IPS DF 4.7 (cell line): ENCODE measurements at regions not wholly inside any gene's neighbourhood (a gene's known extent, or its start where the extent isn't known, plus 50 kb on each side); places are given as distances from the start of the nearest gene placed in this dataset.
"Not testable (repeated sequence)": the region's sequence is repeated elsewhere in the genome, so short reads cannot be mapped to it uniquely, and the experiment has no call there.

Experiments
- DNase-seq: peaks from one replicate; pipeline ENCODE4 v3.0.0-alpha.2; 2013; ENCODE audit warnings: low spot score; ENCODE audit errors: extremely low read depth

- DNase-seq: no peak
Observed at GRCh38 chr10:121365566-121365965, 232.7 kb downstream of the FGFR2 start.

GRCh38 chr10:121368347-121369025, 229.8 kb downstream of the FGFR2 start:
- DNase-seq: no peak

DNA sequence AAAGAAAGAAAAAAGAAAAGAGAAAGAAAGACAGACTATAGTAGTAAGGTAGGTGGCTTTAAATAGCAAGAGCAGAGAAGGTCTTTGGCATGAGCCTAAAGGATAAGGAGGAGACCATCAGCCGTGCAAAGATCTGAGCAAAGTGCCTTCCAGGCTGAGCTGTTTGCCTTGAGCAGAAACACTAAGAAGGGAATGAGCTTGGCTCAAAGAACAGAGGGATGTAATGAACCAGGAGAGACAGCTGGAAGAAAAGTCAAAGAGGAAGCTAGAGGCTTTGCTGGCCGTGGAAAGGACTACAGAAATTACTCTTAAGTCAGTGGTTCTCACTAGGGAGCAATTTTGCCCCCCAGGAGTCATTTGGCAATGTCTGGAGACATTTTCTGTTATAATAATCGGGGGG, 228.6 kb downstream of the FGFR2 start:
- no peak for DNase-seq

GRCh38 chr10:121371836-121372235, 226.4 kb downstream of the FGFR2 start:
- no peak for DNase-seq

GRCh38 chr10:121373411-121373810, 224.8 kb downstream of the FGFR2 start:
- no peak for DNase-seq

- no peak for DNase-seq
Observed at GRCh38 chr10:121374121-121374520, 224.1 kb downstream of the FGFR2 start.

DNA sequence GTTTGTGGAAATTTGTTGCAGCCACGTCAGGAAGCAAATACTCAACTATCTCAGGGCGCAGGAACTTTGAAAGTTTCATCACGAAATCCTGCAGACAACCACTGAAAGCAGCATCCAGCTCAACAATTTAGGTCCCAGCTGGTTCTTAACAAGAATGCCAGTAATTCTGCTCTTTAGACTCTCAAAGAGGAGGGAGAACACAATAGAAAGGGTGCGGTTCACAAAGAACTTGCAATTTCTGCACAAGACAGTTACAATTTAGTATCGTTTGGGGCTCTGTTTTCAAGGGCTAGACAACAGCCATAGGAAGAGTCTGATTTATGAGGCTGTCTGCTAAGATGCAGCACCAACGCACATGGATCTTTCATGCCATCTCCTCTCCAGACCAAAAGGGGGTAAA, 223.1 kb downstream of the FGFR2 start:
- DNase-seq: no peak

DNA sequence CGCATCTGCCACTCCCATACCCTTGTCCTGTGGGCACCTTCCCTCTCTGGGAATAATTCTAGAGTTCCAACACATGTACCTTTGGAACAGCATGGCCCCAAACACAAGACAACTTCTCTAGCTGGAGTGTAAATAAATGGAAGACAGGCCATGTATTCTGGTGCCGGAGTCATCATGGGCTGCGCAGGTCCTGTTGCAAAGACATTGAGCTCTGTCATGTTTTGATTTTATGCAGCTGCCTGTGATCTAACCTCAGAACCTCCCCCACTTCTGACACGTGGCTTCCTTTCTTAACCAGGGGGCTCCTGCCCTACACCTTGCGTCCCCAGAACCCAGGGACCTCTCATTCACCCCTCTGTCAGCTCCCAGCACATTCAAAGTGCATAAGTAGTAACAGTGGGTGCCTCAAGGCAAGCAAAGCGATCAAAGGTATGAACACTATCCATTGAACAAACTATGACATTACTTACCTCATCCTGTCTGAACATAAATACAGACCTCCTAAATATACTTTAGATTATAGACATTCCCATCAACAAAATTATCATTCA, 219.9 kb downstream of the FGFR2 start:
- DNase-seq: no peak

DNA sequence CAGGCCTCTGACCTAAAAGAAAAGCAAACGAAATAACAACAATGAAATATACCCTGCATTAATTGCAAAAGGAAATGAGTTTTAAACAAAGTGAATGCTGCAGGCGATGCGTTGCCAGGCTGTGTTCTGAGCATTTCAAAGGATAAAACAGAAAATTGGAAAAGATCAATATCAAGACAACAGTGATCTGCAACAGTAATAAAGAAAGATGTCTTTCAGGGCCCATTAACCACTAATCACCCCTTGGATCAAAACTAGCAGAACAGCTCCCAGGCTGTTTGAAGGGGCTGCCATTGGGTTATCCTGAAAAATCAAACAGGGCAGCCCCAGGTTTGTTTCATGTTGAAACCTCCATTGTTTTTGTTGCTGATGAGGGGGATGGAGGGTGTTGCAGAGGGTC, 219.2 kb downstream of the FGFR2 start:
- no peak for DNase-seq

DNA sequence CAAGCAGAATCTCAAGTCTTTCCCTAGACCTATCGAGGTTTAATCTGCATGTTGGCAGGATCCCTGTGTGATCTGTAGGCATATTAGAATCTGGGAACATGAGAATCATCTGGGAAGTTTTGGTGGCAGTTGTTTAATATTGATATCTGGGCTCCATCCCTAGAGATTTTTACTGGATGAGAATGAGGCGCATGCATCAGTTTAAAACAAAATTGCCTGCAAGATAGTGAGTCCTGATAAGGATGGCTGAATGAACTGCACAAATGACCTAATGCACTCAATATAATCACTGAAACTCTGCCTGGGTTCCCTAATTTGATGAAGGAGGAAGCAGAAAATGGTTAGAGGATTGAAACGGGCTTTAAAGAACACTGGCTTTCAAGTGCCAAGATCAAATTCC, 218.0 kb downstream of the FGFR2 start:
- DNase-seq: no peak

DNA sequence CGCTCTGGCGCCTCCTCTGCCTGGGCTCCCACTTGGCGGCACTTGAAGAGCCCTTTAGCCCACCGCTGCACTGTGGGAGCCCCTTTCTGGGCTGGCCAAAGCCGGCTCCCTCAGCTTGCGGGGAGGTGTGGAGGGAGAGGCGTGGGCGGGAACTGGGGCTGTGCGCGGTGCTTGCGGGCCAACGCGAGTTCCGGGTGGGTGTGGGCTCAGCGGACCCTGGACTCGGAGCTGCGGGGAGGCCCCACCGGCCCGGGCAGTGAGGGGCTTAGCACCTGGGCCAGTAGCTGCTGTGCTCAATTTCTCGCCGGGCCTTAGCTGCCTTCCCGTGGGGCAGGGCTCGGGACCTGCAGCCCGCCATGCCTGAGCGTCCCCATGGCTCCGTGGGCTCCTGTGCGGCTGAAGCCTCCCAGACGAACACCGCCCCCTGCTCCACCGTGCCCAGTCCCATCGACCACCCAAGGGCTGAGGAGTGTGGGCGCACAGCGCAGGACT, 216.2 kb downstream of the FGFR2 start:
- DNase-seq: not testable (repeated sequence)

DNA sequence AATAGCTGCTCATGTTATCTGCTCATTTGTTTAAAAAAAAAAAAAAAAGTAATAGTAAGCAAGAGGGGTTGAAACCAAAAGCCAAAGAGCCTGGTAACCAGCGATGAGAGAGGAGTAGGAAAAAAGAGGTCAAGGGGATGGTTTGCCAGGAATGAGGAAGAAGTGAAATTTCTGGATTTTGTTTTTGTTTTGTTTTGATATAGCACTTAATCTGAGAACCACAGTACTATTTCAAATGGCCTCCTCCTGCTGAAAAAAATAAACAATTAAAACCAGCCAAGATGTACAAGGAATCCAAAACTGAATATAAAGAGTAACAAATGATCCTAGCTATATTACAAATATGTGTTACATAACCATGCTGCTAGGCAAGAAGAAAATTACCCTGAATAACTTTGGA, 213.1 kb downstream of the FGFR2 start:
- no peak for DNase-seq

DNA sequence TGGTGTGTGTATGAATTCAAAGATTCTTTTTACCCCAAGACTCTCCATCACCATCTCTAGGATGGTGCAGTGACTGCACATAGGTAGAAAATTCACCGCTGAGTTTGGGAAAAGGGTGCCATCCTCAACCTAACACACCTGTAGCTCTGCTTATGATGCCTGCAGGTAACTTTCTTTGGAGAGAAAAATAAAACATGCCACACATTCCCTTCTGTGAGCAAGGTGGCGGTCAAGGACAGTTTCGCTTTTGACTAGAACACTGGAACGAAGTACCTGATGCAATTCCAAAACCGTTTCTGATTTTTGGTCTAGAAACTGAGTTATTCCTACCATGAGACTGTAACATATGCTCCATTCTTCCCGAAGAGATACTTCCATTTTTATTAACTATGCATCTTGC, 205.6 kb downstream of the FGFR2 start:
- no peak for DNase-seq

GRCh38 chr10:121393522-121393921, 204.7 kb downstream of the FGFR2 start:
- no peak for DNase-seq

- not testable (repeated sequence) for DNase-seq
Observed at GRCh38 chr10:121400507-121400906, 197.7 kb downstream of the FGFR2 start.

DNA sequence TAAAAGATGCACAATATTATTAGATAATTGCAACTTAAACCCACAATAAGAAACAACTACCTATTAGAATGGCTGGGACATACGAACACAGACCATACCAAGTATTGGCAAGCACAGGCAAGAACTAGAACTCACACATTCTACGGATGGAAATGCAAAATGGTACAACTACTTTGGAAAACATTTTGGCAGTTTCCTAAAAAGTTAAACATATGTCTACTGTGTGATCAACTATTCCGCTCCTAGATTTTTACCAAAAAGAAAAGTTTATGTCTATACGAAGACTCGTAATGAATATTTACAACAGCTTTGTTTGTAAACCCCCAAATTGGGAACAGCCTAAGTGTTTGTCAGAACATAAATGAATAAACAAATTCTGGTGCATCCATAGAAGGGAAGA, 194.7 kb downstream of the FGFR2 start:
- no peak for DNase-seq

DNA sequence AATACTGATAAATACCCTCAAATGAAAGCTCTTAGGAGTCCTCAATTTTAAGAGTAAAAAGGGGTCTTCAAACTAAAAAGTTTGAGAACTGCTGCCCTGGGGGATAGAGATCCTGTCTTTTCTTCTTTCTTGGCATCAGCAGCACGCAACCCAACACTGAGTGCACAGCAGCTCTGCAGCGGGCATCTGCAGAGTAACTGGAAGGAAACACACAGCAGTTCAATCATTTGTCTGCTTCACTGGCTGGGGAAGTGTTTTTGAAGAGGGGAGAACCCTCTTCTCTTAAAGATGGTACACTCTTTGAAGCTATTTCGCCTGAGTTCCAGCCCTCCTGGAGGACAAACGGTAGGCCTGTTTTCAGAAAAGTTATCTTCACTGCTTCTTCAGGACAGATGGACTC, 193.6 kb downstream of the FGFR2 start:
- DNase-seq: no peak

GRCh38 chr10:121405096-121405495, 193.1 kb downstream of the FGFR2 start:
- no peak for DNase-seq

GRCh38 chr10:121405549-121405948, 192.7 kb downstream of the FGFR2 start:
- DNase-seq: no peak

DNA sequence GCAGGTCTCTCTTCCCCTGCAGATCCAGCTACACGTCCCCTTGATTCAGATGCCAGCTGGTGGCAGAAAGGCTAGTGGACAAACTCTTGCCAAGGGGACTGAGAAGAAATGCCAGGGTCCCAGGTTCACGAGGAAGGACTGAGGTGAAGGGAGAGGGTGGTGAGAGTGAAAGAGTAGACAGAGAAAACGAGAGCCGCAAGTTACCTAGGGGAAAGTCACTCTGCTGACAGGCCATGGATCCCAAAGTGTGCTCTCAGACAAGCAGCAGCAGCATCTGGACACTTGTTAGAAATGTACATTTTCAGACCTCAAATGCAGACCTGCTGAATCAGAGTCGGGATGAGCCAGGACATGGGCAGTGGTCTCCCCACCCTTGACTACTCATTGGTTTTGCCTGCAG, 192.3 kb downstream of the FGFR2 start:
- no peak for DNase-seq

GRCh38 chr10:121406823-121407545, 191.3 kb downstream of the FGFR2 start:
- DNase-seq: no peak

- no peak for DNase-seq
Observed at GRCh38 chr10:121409466-121410104, 188.7 kb downstream of the FGFR2 start.
